SK-N-SH (cell line): ENCODE measurements at regions not wholly inside any gene's neighbourhood (a gene's known extent, or its start where the extent isn't known, plus 50 kb on each side); places are given as distances from the start of the nearest gene placed in this dataset.

Source experiments
- EP300 ChIP-seq, 2 experiments: IDR thresholded peaks; 2 replicates each; pipeline versions ENCODE4 v1.4.0 to v1.6.1; 2012; ENCODE audit warnings: borderline replicate concordance in 1 of 2, low read depth in 1 of 2, low read length in 1 of 2
- MAX ChIP-seq: IDR thresholded peaks from 2 replicates; pipeline ENCODE4 v1.4.0; 2012; ENCODE audit warnings: low read depth

- TF ChIP-seq EP300 (IDR thresholded peaks at IDR 0.05; ENCODE audit: borderline replicate concordance in 1 of 2, low read depth in 1 of 2, low read length in 1 of 2) = no peak
- no peak for TF ChIP-seq MAX
Measured at GRCh38 chr4:154107337-154107736, 318.5 kb upstream of the SFRP2 start.
